ENCODE measurements at regions not wholly inside any gene's neighbourhood (a gene's known extent, or its start where the extent isn't known, plus 50 kb on each side); places are given as distances from the start of the nearest gene placed in this dataset.
A peak's percentile ranks its signal among the peaks of the same experiment; 100 is the strongest.

- no peak for DNase-seq
These were observed 220.2 kb upstream of the STEAP1 start for GRCh38 chr7:89934101-89934500.

- DNase-seq, result no peak
These were observed 210.7 kb upstream of the STEAP1 start for GRCh38 chr7:89943525-89944050.

- no peak for DNase-seq
These were observed 195.7 kb upstream of the STEAP1 start for GRCh38 chr7:89958525-89959068.

GRCh38 chr7:89966067-89966664 is 188.1 kb upstream of the STEAP1 start:
- peak; percentile 3 for DNase-seq

- no peak for DNase-seq
These were observed 178.7 kb upstream of the STEAP1 start for GRCh38 chr7:89975577-89975976.

GRCh38 chr7:89987665-89988064 is 166.6 kb upstream of the STEAP1 start:
- DNase-seq, result no peak

- no peak for DNase-seq
These were observed 166.2 kb upstream of the STEAP1 start for GRCh38 chr7:89988074-89988473.

GRCh38 chr7:89989454-89989853 is 164.8 kb upstream of the STEAP1 start:
- DNase-seq, result no peak

GRCh38 chr7:89994483-89994882 is 159.8 kb upstream of the STEAP1 start:
- no peak for DNase-seq

- DNase-seq, result no peak
These were observed 155.7 kb upstream of the STEAP1 start for GRCh38 chr7:89998554-89998953.

GRCh38 chr7:90005836-90006235 is 148.4 kb upstream of the STEAP1 start:
- DNase-seq, result no peak

GRCh38 chr7:90007001-90007654 is 147.1 kb upstream of the STEAP1 start:
- no peak for DNase-seq

- DNase-seq, result no peak
These were observed 146.4 kb upstream of the STEAP1 start for GRCh38 chr7:90007831-90008230.

- DNase-seq, result no peak
These were observed 132.1 kb upstream of the STEAP1 start for GRCh38 chr7:90022213-90022612.

GRCh38 chr7:90025771-90026170 is 128.5 kb upstream of the STEAP1 start:
- no peak for DNase-seq

GRCh38 chr7:90033850-90034249 is 120.4 kb upstream of the STEAP1 start:
- DNase-seq, result no peak

- DNase-seq, result no peak
These were observed 101.2 kb upstream of the STEAP1 start for GRCh38 chr7:90053094-90053493.

- no peak for DNase-seq
These were observed 93.2 kb upstream of the STEAP1 start for GRCh38 chr7:90061077-90061476.

GRCh38 chr7:90064370-90064769 is 89.9 kb upstream of the STEAP1 start:
- DNase-seq, result no peak

GRCh38 chr7:90067171-90067570 is 87.1 kb upstream of the STEAP1 start:
- no peak for DNase-seq

GRCh38 chr7:90070238-90070637 is 84.0 kb upstream of the STEAP1 start:
- DNase-seq, result peak; percentile 31

GRCh38 chr7:90078921-90079320 is 75.3 kb upstream of the STEAP1 start:
- DNase-seq, result no peak

- DNase-seq, result no peak
These were observed 72.6 kb upstream of the STEAP1 start for GRCh38 chr7:90081621-90082020.

GRCh38 chr7:90092506-90092905 is 61.8 kb upstream of the STEAP1 start:
- DNase-seq, result no peak

GRCh38 chr7:90094030-90094429 is 60.2 kb upstream of the STEAP1 start:
- no peak for DNase-seq
